ENCODE measurements at regions not wholly inside any gene's neighbourhood (a gene's known extent, or its start where the extent isn't known, plus 50 kb on each side); places are given as distances from the start of the nearest gene placed in this dataset.
A peak's percentile ranks its signal among the peaks of the same experiment; 100 is the strongest.

GRCh38 chr5:100479079-100479688 is 56.0 kb upstream of the FAM174A start:
- TF ChIP-seq CTCF (IDR thresholded peaks at IDR 0.05) = peak; percentile 40
- TF ChIP-seq EZH2 (IDR thresholded peaks at IDR 0.05; ENCODE audit: borderline replicate concordance, insufficient read depth, low read depth, low read length, poor library complexity, severe bottlenecking) = no peak

All from B cell (primary cell).